Right lobe of liver (tissue), 4 donors: ENCODE measurements at regions not wholly inside any gene's neighbourhood (a gene's known extent, or its start where the extent isn't known, plus 50 kb on each side); places are given as distances from the start of the nearest gene placed in this dataset.

ENCODE experiments used
- CTCF ChIP-seq, 4 donors: fragments of 200-600 bp in 3 of 4; fragments of 450-650 bp in 1 of 4; IDR thresholded peaks; one replicate each; pipeline versions ENCODE4 v1.5.1 to v1.8.0; 2016 to 2022; ENCODE audit warnings: antibody characterized with exemption in 4 of 4, mild to moderate bottlenecking in 2 of 4
- POLR2A ChIP-seq: fragments of 450-650 bp; IDR thresholded peaks from one replicate; pipeline ENCODE4 v1.6.1; 2017; ENCODE audit warnings: antibody characterized with exemption, mild to moderate bottlenecking
- donor health status: DM: no; HTN: no; CAD: no.
- donor health status: DM: no; HTN: no; CAD: no.
- donor health status: DM: no; HTN: yes; CAD: no.

DNA sequence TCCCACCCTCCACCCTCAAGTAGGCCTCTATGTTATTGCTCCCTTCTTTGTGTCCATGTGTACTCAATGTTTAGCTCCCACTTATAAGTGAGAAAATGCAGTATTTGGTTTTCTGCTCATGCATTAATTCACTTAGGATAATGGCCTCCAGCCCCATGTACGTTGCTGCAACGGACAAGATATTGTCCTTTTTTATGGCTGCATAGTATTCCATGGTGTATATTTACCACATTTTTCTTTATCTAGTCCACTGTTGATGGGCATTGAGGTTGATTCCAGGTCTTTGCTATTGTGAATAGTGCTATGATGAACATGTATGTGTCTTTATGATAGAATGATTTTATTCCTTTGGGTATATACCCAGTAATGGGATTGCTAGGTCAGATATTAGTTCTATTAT is 64.1 kb upstream of the NNAT start:
- no peak for TF ChIP-seq POLR2A
- TF ChIP-seq CTCF (IDR thresholded peaks at IDR 0.05), result no peak
